Mucosa of stomach (tissue), 1 donor: ENCODE measurements at regions not wholly inside any gene's neighbourhood (a gene's known extent, or its start where the extent isn't known, plus 50 kb on each side); places are given as distances from the start of the nearest gene placed in this dataset.

Source experiments
- H3K27me3 ChIP-seq: one replicate; pipeline ENCODE4 v1.7.0; 2013; ENCODE audit warnings: mild to moderate bottlenecking, low read length; ENCODE audit not compliant: control insufficient read depth, insufficient read depth
- H3K36me3 ChIP-seq: one replicate; pipeline ENCODE4 v1.7.0; 2013; ENCODE audit warnings: low read length; ENCODE audit not compliant: control insufficient read depth, insufficient read depth
- H3K4me1 ChIP-seq: one replicate; pipeline ENCODE4 v1.7.0; 2013; ENCODE audit warnings: mild to moderate bottlenecking, low read length; ENCODE audit not compliant: control insufficient read depth, insufficient read depth
- H3K4me3 ChIP-seq: one replicate; pipeline ENCODE4 v1.7.0; 2013; ENCODE audit warnings: low read length
- H3K9ac ChIP-seq: one replicate; pipeline ENCODE4 v1.7.0; 2013; ENCODE audit warnings: mild to moderate bottlenecking, low read length, moderate library complexity
- H3K9me3 ChIP-seq: one replicate; pipeline ENCODE4 v1.7.0; 2013; ENCODE audit warnings: mild to moderate bottlenecking, low read length, moderate library complexity; ENCODE audit not compliant: control insufficient read depth
- donor health status: Pancreatic carcinoma.

DNA sequence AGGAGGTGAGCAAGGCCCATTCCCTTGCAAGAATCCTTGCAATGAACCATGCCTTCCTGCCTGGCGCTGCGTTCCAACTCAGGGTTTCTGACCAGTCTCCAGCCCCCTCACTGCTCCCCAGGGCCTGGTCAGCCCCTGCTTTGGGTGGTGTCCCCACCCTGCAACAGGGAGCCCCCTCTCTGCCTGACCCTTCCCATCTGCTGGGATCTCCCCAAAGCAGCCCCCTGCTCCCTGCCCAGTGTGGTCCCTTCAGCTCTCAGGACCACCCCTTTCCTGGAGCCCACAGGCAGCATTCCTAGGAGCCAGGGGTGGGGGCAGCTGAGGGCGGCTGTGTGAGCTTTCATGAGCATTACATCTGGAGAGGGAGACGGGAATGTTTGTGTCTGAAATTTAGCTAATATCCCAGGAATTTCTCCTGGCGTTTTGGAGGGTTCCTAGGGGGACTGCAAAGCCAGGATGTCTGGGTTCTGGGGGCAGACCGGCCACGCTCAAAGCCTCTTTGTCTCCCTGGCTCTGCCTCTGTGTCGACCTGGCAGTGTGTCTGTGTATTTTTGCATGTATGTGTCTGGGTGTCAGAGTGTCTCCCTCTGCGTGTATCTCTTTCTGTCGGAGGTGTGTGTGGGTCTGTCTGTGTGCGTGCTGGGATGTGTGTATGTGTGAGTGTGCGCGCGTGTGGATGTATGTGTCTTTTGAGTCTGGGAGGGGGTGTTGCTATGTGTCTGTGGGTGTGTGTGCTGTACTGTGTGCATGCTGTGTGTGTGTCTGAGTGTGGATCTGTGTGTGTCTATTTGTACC is 300.5 kb upstream of the ZMIZ1 start:
- Histone ChIP-seq H3K36me3 (no peaks in the 10 kb centered on the region), H3K9ac (no peak overlapping the region), H3K27me3 (no peaks in the 10 kb centered on the region), H3K9me3 (no peaks in the 10 kb centered on the region), H3K4me1 (no peaks in the 10 kb centered on the region), H3K4me3 (no peak overlapping the region)

DNA sequence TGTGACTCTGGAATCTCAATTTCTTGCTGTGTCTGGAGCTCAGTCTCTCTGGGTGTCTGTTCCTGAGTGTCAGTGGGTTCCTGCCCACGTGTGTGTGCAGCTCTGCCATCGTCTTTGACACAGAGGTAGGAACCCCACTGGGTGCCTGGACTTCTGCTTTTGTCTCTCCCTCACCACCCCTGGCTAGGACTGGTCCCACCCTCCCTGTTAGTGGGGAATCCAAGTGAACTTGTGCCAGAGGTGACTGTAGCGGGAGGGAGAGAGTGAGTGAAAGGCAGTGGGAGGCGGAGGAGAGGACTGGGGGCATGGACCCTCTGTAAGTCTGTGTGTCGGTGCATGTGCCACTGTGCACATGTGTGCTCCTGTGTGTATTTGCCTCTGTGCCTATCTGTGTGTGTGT is 299.9 kb upstream of the ZMIZ1 start:
- H3K36me3 ChIP-seq, result no peaks in the 10 kb centered on the region
- H3K9me3 ChIP-seq, result no peaks in the 10 kb centered on the region
- H3K9ac ChIP-seq, result no peak overlapping the region
- H3K27me3 ChIP-seq, result no peaks in the 10 kb centered on the region
- H3K4me1 ChIP-seq, result no peaks in the 10 kb centered on the region
- no peak overlapping the region for H3K4me3 ChIP-seq

DNA sequence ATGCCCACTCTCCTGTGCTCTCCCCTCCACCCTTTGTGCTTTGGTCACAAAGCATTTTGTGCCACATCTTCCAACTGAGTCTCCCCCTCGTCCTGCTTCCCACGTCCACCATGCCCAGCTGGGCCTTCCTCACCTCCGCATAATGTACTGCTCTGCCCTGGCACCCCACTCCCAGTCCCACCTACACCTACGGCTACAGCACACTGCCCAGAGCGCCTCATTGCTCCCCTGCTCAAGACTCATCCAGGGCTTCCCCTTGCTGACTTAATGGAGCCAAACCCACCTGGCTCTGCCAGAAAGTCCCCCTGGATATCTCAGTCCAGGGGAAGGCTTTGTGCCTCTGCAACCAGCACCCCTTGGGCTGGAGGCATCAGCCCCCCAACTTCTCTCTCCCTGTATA is 299.2 kb upstream of the ZMIZ1 start:
- Histone ChIP-seq H3K4me3 (no peak overlapping the region), H3K27me3 (no peaks in the 10 kb centered on the region), H3K36me3 (no peaks in the 10 kb centered on the region), H3K9ac (no peak overlapping the region), H3K4me1 (no peaks in the 10 kb centered on the region), H3K9me3 (no peaks in the 10 kb centered on the region)

DNA sequence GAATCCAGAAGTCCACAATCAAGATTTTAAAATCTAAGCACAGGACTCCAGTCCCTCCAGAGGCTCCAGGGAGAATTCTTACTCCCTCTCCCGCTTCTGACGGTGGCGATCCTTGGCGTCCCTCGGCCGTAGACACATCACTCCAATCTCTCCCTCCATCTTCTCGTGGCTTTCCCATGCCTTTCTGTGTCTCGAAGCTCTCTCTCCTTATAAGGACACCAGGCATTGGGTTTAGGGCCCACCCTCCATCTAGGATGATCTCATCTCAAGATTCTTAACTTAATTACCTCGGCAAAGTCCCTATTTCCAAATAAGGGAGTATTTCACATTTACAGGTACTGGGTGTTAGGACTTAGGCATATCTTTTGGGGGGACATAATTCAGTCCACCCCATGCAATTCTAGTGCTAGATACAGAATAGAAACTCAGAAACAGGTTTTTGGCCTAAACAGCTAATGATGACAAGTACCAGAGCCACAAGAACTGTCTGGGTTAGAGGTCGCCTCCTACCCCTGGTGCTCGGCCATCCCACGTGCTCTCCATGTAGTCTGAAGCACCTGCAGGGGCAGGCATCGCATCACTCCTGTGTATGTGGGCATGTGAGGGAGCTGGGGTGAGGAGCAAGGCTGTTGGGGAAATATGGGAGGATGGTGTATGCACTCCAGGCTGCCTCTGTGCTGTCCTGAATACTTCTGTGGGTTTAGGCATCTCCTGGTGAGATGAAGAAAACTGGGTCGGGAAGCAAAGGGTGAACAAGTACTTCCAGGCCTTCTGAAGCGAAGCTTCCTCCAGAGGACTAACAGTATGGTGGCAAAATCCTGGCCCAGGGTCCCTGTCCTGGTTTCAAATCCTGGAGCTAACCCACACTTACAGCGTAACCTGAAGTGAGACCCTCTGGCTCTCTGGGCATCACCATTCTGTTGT is 298.3 kb upstream of the ZMIZ1 start:
- no peaks in the 10 kb centered on the region for H3K36me3 ChIP-seq
- no peaks in the 10 kb centered on the region for H3K9me3 ChIP-seq
- H3K4me3 ChIP-seq, result no peak overlapping the region
- H3K9ac ChIP-seq, result no peak overlapping the region
- no peaks in the 10 kb centered on the region for H3K27me3 ChIP-seq
- H3K4me1 ChIP-seq, result peaks cover 6% of the 10 kb centered on the region

DNA sequence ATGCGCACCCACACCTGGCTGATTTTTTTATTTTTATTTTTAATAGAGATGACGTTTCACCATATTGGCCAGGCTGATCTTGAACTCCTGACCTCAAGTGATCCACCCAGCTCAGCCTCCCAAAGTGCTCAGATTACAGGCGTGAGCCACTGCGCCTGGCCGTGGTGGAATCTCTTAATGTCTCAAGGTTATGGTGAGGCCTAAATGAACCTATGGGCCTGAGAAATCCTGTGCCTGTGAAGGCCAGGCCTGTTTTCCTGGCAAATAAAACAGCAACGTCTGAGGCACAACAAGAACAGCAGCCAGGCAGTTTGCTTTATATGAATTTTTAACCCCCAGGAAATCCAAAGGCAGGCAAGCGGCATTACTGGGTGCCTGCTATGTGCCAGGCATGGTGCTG is 297.5 kb upstream of the ZMIZ1 start:
- Histone ChIP-seq H3K4me3 (no peak overlapping the region), H3K27me3 (no peaks in the 10 kb centered on the region), H3K36me3 (no peaks in the 10 kb centered on the region), H3K9ac (no peak overlapping the region), H3K4me1 (peaks cover 11% of the 10 kb centered on the region), H3K9me3 (no peaks in the 10 kb centered on the region)

DNA sequence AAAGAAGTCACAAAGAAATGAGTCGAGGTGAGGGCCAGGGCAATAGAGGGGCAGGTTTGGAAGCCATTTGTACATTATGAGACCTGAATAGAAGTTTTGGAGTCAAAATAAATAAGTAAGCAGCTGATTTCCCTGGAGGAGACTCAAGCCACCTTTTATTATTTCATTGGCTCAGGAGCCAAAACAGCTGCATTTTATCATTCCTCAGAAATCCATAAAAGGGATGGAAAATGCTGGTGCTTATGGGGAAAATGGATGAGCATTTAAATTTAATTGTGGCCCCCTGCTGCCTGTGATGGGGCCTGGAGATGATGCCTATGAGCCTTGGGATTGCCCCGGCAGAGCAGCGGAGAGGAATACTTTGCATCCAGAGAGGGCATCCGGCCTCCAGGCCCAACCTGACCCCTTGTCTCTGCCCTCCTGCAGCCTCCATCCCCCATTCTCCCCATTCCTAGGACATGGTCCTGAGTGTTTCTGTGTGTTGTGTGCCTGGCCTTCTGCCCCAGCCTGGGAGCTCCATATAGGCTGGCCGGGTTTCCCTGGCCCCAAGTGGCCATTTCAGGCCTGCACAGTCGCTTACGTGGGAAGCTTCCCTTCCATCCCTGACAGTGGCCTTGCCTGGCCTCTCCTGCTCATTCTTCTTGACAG is 296.8 kb upstream of the ZMIZ1 start:
- Histone ChIP-seq H3K36me3 (no peaks in the 10 kb centered on the region), H3K4me1 (peaks cover 12% of the 10 kb centered on the region), H3K9me3 (no peaks in the 10 kb centered on the region), H3K9ac (no peak overlapping the region), H3K27me3 (no peaks in the 10 kb centered on the region), H3K4me3 (no peak overlapping the region)

DNA sequence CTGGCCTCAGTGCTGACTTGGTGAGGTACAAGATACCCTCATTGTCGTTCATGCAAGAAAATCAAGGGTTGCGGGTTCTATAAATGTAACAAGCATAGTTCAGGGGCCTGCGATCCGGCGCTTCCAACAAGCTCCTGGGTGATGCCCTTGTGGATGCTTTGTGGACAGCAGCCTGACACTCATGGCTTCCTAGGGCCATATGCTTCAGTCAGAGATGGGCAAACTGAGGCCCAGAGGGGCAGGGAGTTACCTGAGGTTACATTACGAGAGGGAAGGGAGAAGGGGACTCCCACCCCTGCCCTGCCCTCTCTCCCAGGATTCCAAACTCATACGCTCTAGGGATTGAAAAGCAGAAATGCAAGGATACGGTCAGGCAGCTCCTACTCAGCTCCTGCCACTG is 296.3 kb upstream of the ZMIZ1 start:
- H3K9me3 ChIP-seq, result no peaks in the 10 kb centered on the region
- no peaks in the 10 kb centered on the region for H3K27me3 ChIP-seq
- no peak overlapping the region for H3K9ac ChIP-seq
- no peaks in the 10 kb centered on the region for H3K36me3 ChIP-seq
- no peak overlapping the region for H3K4me3 ChIP-seq
- peaks cover 12% of the 10 kb centered on the region for H3K4me1 ChIP-seq

DNA sequence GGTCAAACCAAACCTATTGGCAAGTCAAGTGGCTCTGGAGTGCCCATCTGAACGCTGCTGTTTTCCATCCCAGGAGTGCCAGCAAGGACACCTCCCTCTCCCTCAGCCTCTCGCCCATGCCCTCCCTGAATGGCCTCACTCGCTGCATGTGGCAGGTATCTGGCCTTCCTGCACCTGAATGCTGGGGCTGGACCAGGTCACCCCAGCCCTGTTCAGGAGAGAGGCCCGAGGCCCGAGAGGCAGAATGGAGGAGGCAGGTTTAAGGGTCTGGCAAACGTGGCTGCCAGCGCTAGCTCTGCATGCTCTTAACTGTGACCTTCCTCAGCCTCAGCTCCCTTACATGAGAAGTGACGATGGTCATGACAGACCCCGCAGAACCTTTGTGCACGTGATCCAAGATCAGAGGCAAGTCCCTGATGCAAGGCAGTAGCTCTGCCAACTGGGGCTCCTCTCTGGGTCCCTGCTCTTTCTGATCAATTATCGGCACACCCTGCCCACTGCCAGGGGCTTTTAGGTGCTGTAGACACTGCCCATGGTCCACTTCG is 295.7 kb upstream of the ZMIZ1 start:
- Histone ChIP-seq H3K9me3 (no peaks in the 10 kb centered on the region), H3K4me1 (peaks cover 12% of the 10 kb centered on the region), H3K4me3 (no peak overlapping the region), H3K27me3 (no peaks in the 10 kb centered on the region), H3K36me3 (no peaks in the 10 kb centered on the region), H3K9ac (no peak overlapping the region)

DNA sequence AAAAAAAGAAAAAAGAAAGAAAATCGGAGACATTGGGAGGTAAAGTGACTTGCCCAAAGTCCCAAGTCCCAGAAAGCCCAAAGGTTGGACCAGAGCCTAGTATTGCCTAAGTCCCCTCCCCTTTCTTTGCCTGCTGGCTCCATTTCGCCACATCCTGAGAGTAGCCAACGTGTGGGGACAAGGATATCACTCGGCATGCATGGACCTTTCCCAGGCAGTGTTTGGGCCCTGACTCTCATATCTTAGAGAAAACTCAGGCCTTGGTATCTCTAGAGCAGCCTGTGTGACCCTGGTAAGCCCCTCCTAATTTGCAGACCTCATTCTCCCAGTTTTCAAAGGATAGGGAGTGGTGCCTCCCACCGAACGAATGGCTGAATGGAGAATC is 294.2 kb upstream of the ZMIZ1 start:
- Histone ChIP-seq H3K9me3 (no peaks in the 10 kb centered on the region), H3K9ac (no peak overlapping the region), H3K4me1 (peaks cover 12% of the 10 kb centered on the region), H3K27me3 (peaks cover 3% of the 10 kb centered on the region), H3K4me3 (no peak overlapping the region), H3K36me3 (no peaks in the 10 kb centered on the region)

DNA sequence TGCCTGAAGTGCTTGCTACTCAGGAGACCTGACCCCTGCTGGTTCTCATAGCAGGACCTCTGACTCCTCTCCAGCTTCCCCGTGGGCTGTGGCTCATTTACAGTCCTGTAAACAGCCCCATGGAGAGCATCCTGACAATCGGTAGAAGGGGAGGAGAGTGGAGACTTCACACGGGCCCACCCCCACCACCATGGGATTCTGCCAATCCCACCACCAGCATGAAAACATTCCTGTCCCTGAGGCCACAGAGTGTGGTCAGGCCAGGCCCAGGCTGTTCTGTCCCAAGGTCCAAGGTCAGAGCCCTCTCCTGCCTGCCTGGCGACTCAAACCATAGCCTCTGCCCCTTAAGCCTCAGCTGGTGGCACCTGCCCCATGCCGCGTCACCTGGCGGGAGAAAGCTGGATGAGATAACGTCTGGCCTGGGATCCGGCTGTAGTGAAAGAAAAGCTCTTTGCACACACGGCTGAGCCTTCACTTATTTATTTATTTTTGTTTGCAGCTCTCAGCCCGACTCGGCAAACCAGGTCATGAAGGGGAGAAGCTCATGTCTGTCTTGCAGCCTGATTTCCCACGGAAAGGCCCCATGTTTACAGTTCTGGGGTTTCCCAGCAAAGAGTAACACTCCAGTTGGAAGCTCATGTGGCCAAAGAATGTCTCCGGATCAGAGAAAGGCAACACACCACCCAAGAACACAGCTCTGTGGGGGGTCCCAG is 293.6 kb upstream of the ZMIZ1 start:
- no peaks in the 10 kb centered on the region for H3K36me3 ChIP-seq
- no peak overlapping the region for H3K4me3 ChIP-seq
- H3K4me1 ChIP-seq, result peaks cover 12% of the 10 kb centered on the region
- peaks cover 3% of the 10 kb centered on the region for H3K27me3 ChIP-seq
- peak overlapping the region; percentile 41 for H3K9ac ChIP-seq
- H3K9me3 ChIP-seq, result no peaks in the 10 kb centered on the region

DNA sequence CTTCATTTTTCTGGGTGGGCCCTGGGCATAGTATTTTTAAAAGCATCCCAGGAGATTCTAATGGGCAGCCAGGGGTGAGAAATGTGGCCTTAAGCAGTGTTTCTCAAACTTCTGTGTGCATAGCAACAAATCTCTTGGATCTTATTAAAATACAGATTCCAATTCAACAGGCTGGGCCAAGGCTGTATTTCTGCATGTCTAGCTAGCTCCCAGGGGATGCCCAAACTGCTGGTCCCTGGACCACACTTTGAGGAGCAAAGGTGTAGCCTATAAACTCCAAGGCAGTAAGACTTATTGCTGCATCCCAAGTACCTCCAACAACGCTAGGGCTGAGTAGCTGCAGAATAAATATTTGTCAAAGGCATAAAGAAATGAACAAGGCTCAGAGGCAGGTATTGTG is 292.9 kb upstream of the ZMIZ1 start:
- H3K4me1 ChIP-seq, result peaks cover 12% of the 10 kb centered on the region
- no peak overlapping the region for H3K9ac ChIP-seq
- H3K9me3 ChIP-seq, result no peaks in the 10 kb centered on the region
- H3K4me3 ChIP-seq, result no peak overlapping the region
- peaks cover 3% of the 10 kb centered on the region for H3K27me3 ChIP-seq
- no peaks in the 10 kb centered on the region for H3K36me3 ChIP-seq
